A549 (cell line): ENCODE measurements at regions not wholly inside any gene's neighbourhood (a gene's known extent, or its start where the extent isn't known, plus 50 kb on each side); places are given as distances from the start of the nearest gene placed in this dataset.

Source experiments
- ATAC-seq, 2 experiments: fragments of 200-7000 bp in 1 of 2; fragments of >200 bp in 1 of 2; cut with Nextera tagmentation in 1 of 2; cut with Tn5 transposase in 1 of 2; 3 replicates each; pipeline versions ENCODE4 v1.8.0 to v1.9.1; 2018 to 2020; ENCODE audit warnings: mild to moderate bottlenecking in 1 of 2, moderate library complexity in 1 of 2
- CTCF ChIA-PET: fragments of 300-600 bp; sonication (Branson Sonifier 250); formaldehyde crosslinking; extraction: SDS; loops from one replicate; lab custom pipeline; 2021; ENCODE audit warnings: antibody characterized with exemption, inconsistent platforms; lab: Yijun Ruan, JAX
- POLR2A ChIA-PET: fragments of 350-600 bp; formaldehyde crosslinking; extraction: SDS; loops from one replicate; lab custom pipeline; 2021; ENCODE audit warnings: antibody characterized with exemption, inconsistent platforms; lab: Yijun Ruan, JAX
- DNase-seq, 2 experiments: peaks; one replicate each; pipeline versions ENCODE4 v3.0.0 to v3.0.0-alpha.2; 2011 to 2016; ENCODE audit warnings: low read depth in 1 of 2, low spot score in 1 of 2
- FAIRE-seq: peaks from 2 replicates; lab custom pipeline; 2011; peaks lifted over from hg19 to GRCh38; lab: Jason Lieb, UNC
- H3K27ac ChIP-seq, 2 experiments: fragments of >200 bp; sonication (Bioruptor Twin); formaldehyde crosslinking; 3 replicates each; pipeline ENCODE4 v1.5.1; 2016 to 2017
- H3K4me1 ChIP-seq: fragments of >200 bp; sonication (Bioruptor Twin); formaldehyde crosslinking; 3 replicates; pipeline ENCODE4 v1.6.1; 2016
- H3K4me2 ChIP-seq: fragments of >200 bp; sonication (Bioruptor Twin); formaldehyde crosslinking; 3 replicates; pipeline ENCODE4 v1.6.1; 2016
- H3K4me3 ChIP-seq: fragments of >200 bp; sonication (Bioruptor Twin); formaldehyde crosslinking; 3 replicates; pipeline ENCODE4 v1.5.1; 2016
- H3K9me3 ChIP-seq: fragments of >200 bp; sonication (Bioruptor Twin); formaldehyde crosslinking; 3 replicates; pipeline ENCODE4 v1.6.1; 2016
- ATOH8 ChIP-seq: fragments of 250-450 bp; sonication (Bioruptor Pico); IDR thresholded peaks from 2 replicates; pipeline ENCODE4 v1.5.0; 2020; ENCODE audit warnings: low read depth, mild to moderate bottlenecking, moderate library complexity
- CBX2 ChIP-seq: fragments of 200-600 bp; sonication (generic); IDR thresholded peaks from 2 replicates; pipeline ENCODE4 v1.6.1; 2016; ENCODE audit warnings: low read depth, mild to moderate bottlenecking, borderline replicate concordance
- E2F6 ChIP-seq: IDR thresholded peaks from 2 replicates; pipeline ENCODE4 v1.6.1; 2012; ENCODE audit warnings: low read depth, borderline replicate concordance
- FOSL2 ChIP-seq, 2 experiments: fragments of 450-650 bp in 1 of 2; fragments of >200 bp in 1 of 2; sonication (Bioruptor Twin) in 1 of 2; formaldehyde crosslinking; IDR thresholded peaks; 2 replicates each; pipeline versions ENCODE4 v1.5.0 to v1.6.1; 2016 to 2020; ENCODE audit warnings: mild to moderate bottlenecking in 1 of 2, moderate library complexity in 1 of 2
- HDAC2 ChIP-seq: fragments of 200-600 bp; sonication (generic); IDR thresholded peaks from 2 replicates; pipeline ENCODE4 v1.6.1; 2016
- HMGXB4 ChIP-seq: fragments of 250-450 bp; sonication (Bioruptor Pico); IDR thresholded peaks from 2 replicates; pipeline ENCODE4 v1.5.0; 2021; ENCODE audit warnings: mild to moderate bottlenecking, moderate library complexity, borderline replicate concordance
- HOXB13 ChIP-seq: fragments of 250-450 bp; sonication (Bioruptor Pico); IDR thresholded peaks from 2 replicates; pipeline ENCODE4 v1.5.0; 2020; ENCODE audit warnings: low read depth, mild to moderate bottlenecking, moderate library complexity
- JUN ChIP-seq, 2 experiments: fragments of >200 bp; sonication (Bioruptor Twin); formaldehyde crosslinking; IDR thresholded peaks; 2 replicates in 1 of 2; 3 replicates in 1 of 2; pipeline ENCODE4 v1.6.1; 2016 to 2017
- KDM1A ChIP-seq: fragments of 200-600 bp; sonication (generic); IDR thresholded peaks from 2 replicates; pipeline ENCODE4 v1.6.1; 2016; ENCODE audit warnings: low read depth, mild to moderate bottlenecking
- MYC ChIP-seq: IDR thresholded peaks from 2 replicates; pipeline ENCODE4 v1.6.1; 2012; ENCODE audit warnings: mild to moderate bottlenecking, inconsistent platforms, low read length, improper control_type of control experiment, borderline replicate concordance
- NFE2L2 ChIP-seq: fragments of 150-350 bp; conservative IDR thresholded peaks from 2 replicates; pipeline ENCODE4 v1.6.1; 2014; ENCODE audit warnings: low read length
- NPAS2 ChIP-seq: fragments of 250-450 bp; sonication (Bioruptor Pico); IDR thresholded peaks from 2 replicates; pipeline ENCODE4 v1.8.0; 2022; ENCODE audit warnings: mild to moderate bottlenecking, moderate library complexity, borderline replicate concordance
- POLR2A ChIP-seq: IDR thresholded peaks from 2 replicates; pipeline ENCODE4 v1.6.1; 2012; ENCODE audit warnings: mild to moderate bottlenecking, low read length
- POLR2AphosphoS2 ChIP-seq: conservative IDR thresholded peaks from 2 replicates; pipeline ENCODE4 v1.6.1; 2012; ENCODE audit warnings: low read length, improper control_type of control experiment, inconsistent platforms
- RAD21 ChIP-seq, 2 experiments: fragments of >200 bp in 1 of 2; sonication (Bioruptor Twin) in 1 of 2; formaldehyde crosslinking in 1 of 2; IDR thresholded peaks in 1 of 2; conservative IDR thresholded peaks in 1 of 2; 2 replicates in 1 of 2; 3 replicates in 1 of 2; pipeline ENCODE4 v1.6.1; 2012 to 2018; ENCODE audit warnings: inconsistent platforms in 1 of 2
- REST ChIP-seq: fragments of 200-600 bp; sonication (generic); IDR thresholded peaks from 2 replicates; pipeline ENCODE4 v1.6.1; 2016; ENCODE audit warnings: antibody characterized with exemption, mild to moderate bottlenecking, moderate library complexity
- SMC3 ChIP-seq: fragments of >200 bp; sonication (Bioruptor Twin); formaldehyde crosslinking; IDR thresholded peaks from 3 replicates; pipeline ENCODE4 v1.6.1; 2018; ENCODE audit warnings: inconsistent platforms
- SREBF2 ChIP-seq: fragments of 450-650 bp; IDR thresholded peaks from 2 replicates; pipeline ENCODE4 v1.6.1; 2014; ENCODE audit warnings: mild to moderate bottlenecking, moderate library complexity
- ZC3H11A ChIP-seq: fragments of 450-650 bp; IDR thresholded peaks from 2 replicates; pipeline ENCODE4 v1.6.1; 2014; ENCODE audit warnings: antibody characterized with exemption, mild to moderate bottlenecking
- WGBS: methylation state at CpG from one replicate; pipeline ENCODE4 v1.1.6; 2017; ENCODE audit errors: missing lambda C conversion rate; 5-methylcytosine and 5-hydroxymethylcytosine counted together
- TF ChIP-seq, protein P1 (sequence below): fragments of >200 bp; sonication (Bioruptor Twin); formaldehyde crosslinking; IDR thresholded peaks from 2 replicates; pipeline ENCODE4 v1.6.1; 2016
- TF ChIP-seq, protein P2 (sequence below): IDR thresholded peaks from 2 replicates; pipeline ENCODE4 v1.6.1; 2012

- no peak overlapping the region for H3K4me3 ChIP-seq
- no peak overlapping the region for H3K27ac ChIP-seq
- no peak for ATAC-seq
- no peak overlapping the region for H3K4me2 ChIP-seq
- FAIRE-seq, result no peak
- no peak for DNase-seq
- 27% methylated on average over 6 of the region's 6 CpGs for WGBS
- ChIA-PET POLR2A (no interaction called here), CTCF (no interaction called here)
- TF ChIP-seq HMGXB4 (CRISPR knock-in tag) (no peak), CBX2 (no peak), MYC (no peak), RAD21 (conservative IDR thresholded peaks at IDR 0.05 in 1 of 2, IDR thresholded peaks at IDR 0.05 in 1 of 2) (no peak), FOSL2 (IDR thresholded peaks at IDR 0.05) (no peak), FOSL2 (CRISPR knock-in tag; IDR thresholded peaks at IDR 0.05) (no peak)
- TF ChIP-seq, protein P1, sequence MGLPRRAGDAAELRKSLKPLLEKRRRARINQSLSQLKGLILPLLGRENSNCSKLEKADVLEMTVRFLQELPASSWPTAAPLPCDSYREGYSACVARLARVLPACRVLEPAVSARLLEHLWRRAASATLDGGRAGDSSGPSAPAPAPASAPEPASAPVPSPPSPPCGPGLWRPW, result no peak
- TF ChIP-seq, all 56 proteins: peak for 0
- Histone ChIP-seq H3K9me3 (no peaks in the 10 kb centered on the region), H3K4me1 (no peaks in the 10 kb centered on the region)
These were observed 300.5 kb downstream of the RMST start for GRCh38 chr12:97763113-97763512.

- H3K9me3 ChIP-seq, result no peaks in the 10 kb centered on the region
- ATAC-seq (no peak), FAIRE-seq (no peak), DNase-seq (no peak)
- H3K4me2 ChIP-seq, result no peak overlapping the region
- ChIA-PET CTCF (no interaction called here), POLR2A (no interaction called here)
- TF ChIP-seq E2F6, result no peak
- TF ChIP-seq KDM1A, result no peak
- TF ChIP-seq, protein P2, sequence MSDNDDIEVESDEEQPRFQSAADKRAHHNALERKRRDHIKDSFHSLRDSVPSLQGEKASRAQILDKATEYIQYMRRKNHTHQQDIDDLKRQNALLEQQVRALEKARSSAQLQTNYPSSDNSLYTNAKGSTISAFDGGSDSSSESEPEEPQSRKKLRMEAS, result no peak
- TF ChIP-seq POLR2A, result no peak
- TF ChIP-seq POLR2AphosphoS2, result no peak
- TF ChIP-seq SMC3, result no peak
- TF ChIP-seq NFE2L2, result no peak
- TF ChIP-seq NPAS2, result no peak
- TF ChIP-seq ZC3H11A, result no peak
- TF ChIP-seq HDAC2, result no peak
- no peak for TF ChIP-seq REST
- TF ChIP-seq JUN (IDR thresholded peaks at IDR 0.05), result no peak
- no peak for TF ChIP-seq SREBF2
- H3K27ac ChIP-seq, result no peak overlapping the region
- no peak overlapping the region for H3K4me3 ChIP-seq
- no peaks in the 10 kb centered on the region for H3K4me1 ChIP-seq
These were observed 302.1 kb downstream of the RMST start for GRCh38 chr12:97764700-97765099.

- FAIRE-seq, result no peak
- no peak for DNase-seq
- 9% methylated on average over 2 of the region's 2 CpGs for WGBS
- Histone ChIP-seq H3K4me1 (no peaks in the 10 kb centered on the region), H3K9me3 (no peaks in the 10 kb centered on the region), H3K4me2 (no peak overlapping the region), H3K27ac (no peak overlapping the region), H3K4me3 (no peak overlapping the region)
- ChIA-PET CTCF (no interaction called here), POLR2A (no interaction called here)
- ATAC-seq, result no peak
- TF ChIP-seq ATOH8, result no peak
- no peak for TF ChIP-seq HOXB13
These were observed 304.7 kb downstream of the RMST start for GRCh38 chr12:97767347-97767746.
